Gastrocnemius medialis (tissue), 4 donors: ENCODE measurements at regions not wholly inside any gene's neighbourhood (a gene's known extent, or its start where the extent isn't known, plus 50 kb on each side); places are given as distances from the start of the nearest gene placed in this dataset.

Experiments used
- ATAC-seq, 2 donors: fragments of 150-250 bp; one replicate each; pipeline ENCODE4 v1.9.1; 2016
- DNase-seq, 2 donors: peaks; one replicate each; pipeline ENCODE4 v3.0.0-alpha.2; 2019
- H3K27ac ChIP-seq, 4 donors: fragments of 200-600 bp; sonication (generic); 1 replicate in 1 of 4; 2 replicates in 3 of 4; pipeline ENCODE4 v1.5.1; 2016 to 2018; ENCODE audit warnings: mild to moderate bottlenecking in 2 of 4, moderate library complexity in 1 of 4
- H3K27me3 ChIP-seq, 3 donors: fragments of 200-600 bp; sonication (generic) in 2 of 3; 1 replicate in 1 of 3; 2 replicates in 2 of 3; pipeline versions ENCODE4 v1.5.1 to v1.6.0; 2016 to 2019; ENCODE audit warnings: mild to moderate bottlenecking in 1 of 3, moderate library complexity in 1 of 3
- H3K36me3 ChIP-seq, 2 donors: fragments of 200-600 bp; sonication (generic) in 1 of 2; one replicate each; pipeline ENCODE4 v1.5.1; 2017 to 2018
- H3K4me1 ChIP-seq, 2 donors: fragments of 200-600 bp; sonication (generic) in 1 of 2; one replicate each; pipeline ENCODE4 v1.5.1; 2016 to 2017; ENCODE audit warnings: mild to moderate bottlenecking in 2 of 2
- H3K4me3 ChIP-seq, 4 donors: fragments of 200-600 bp; sonication (generic) in 3 of 4; 1 replicate in 1 of 4; 2 replicates in 3 of 4; pipeline ENCODE4 v1.5.1; 2016 to 2019; ENCODE audit warnings: mild to moderate bottlenecking in 2 of 4
- H3K9me3 ChIP-seq, 3 donors: fragments of 200-600 bp; sonication (generic) in 2 of 3; 1 replicate in 1 of 3; 2 replicates in 2 of 3; pipeline ENCODE4 v1.5.1; 2016 to 2019
- POLR2A ChIP-seq, 2 donors: fragments of 450-650 bp; IDR thresholded peaks; one replicate each; pipeline ENCODE4 v1.6.1; 2017; ENCODE audit warnings: antibody characterized with exemption in 2 of 2, mild to moderate bottlenecking in 2 of 2, moderate library complexity in 2 of 2
- in situ Hi-C, 4 donors: fragments of 200-750 bp; cut with MboI; loops; one replicate each; pipeline versions ENCODE4 v1.15.0 to v1.8.0; 2017; ENCODE audit warnings: low sequenced_read_pairs in 4 of 4
- intact Hi-C: fragments of 100-400 bp; cut with DNase I; formaldehyde crosslinking; loops from one replicate; pipeline ENCODE4 v1.15.1; 2023; ENCODE audit warnings: low total_unique reads
- TF ChIP-seq, protein P1 (sequence below), 5 experiments: fragments of 450-650 bp in 3 of 5; fragments of 200-600 bp in 2 of 5; sonication (generic) in 2 of 5; IDR thresholded peaks in 4 of 5; conservative IDR thresholded peaks in 1 of 5; 1 replicate in 4 of 5; 2 replicates in 1 of 5; pipeline ENCODE4 v1.5.1; 2016 to 2019; ENCODE audit warnings: antibody characterized with exemption in 5 of 5, mild to moderate bottlenecking in 3 of 5, moderate library complexity in 3 of 5

- no peaks in the 10 kb centered on the region for H3K27me3 ChIP-seq
- intact Hi-C loops, result no loop called here
- in situ Hi-C loops, result no loop called here
- DNase-seq (no peak), ATAC-seq (no peak)
- H3K27ac ChIP-seq, result no peak overlapping the region
- H3K9me3 ChIP-seq, result no peaks in the 10 kb centered on the region
- TF ChIP-seq, protein P1, sequence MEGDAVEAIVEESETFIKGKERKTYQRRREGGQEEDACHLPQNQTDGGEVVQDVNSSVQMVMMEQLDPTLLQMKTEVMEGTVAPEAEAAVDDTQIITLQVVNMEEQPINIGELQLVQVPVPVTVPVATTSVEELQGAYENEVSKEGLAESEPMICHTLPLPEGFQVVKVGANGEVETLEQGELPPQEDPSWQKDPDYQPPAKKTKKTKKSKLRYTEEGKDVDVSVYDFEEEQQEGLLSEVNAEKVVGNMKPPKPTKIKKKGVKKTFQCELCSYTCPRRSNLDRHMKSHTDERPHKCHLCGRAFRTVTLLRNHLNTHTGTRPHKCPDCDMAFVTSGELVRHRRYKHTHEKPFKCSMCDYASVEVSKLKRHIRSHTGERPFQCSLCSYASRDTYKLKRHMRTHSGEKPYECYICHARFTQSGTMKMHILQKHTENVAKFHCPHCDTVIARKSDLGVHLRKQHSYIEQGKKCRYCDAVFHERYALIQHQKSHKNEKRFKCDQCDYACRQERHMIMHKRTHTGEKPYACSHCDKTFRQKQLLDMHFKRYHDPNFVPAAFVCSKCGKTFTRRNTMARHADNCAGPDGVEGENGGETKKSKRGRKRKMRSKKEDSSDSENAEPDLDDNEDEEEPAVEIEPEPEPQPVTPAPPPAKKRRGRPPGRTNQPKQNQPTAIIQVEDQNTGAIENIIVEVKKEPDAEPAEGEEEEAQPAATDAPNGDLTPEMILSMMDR (IDR thresholded peaks at IDR 0.05 in 4 of 5, conservative IDR thresholded peaks at IDR 0.05 in 1 of 5), result no peak
- no peak for TF ChIP-seq POLR2A (IDR thresholded peaks at IDR 0.05)
- no peaks in the 10 kb centered on the region for H3K36me3 ChIP-seq
- no peak overlapping the region for H3K4me3 ChIP-seq
- H3K4me1 ChIP-seq, result peaks cover 9 to 23% of the 10 kb centered on the region in 2 donors
Measured at GRCh38 chr6:154885214-154885613, 109.9 kb upstream of the TIAM2 start.

- intact Hi-C loops, result no loop called here
- Histone ChIP-seq H3K4me3 (no peak overlapping the region), H3K36me3 (no peaks in the 10 kb centered on the region), H3K9me3 (no peaks in the 10 kb centered on the region), H3K27me3 (no peaks in the 10 kb centered on the region), H3K27ac (no peak overlapping the region), H3K4me1 (peaks cover 9 to 23% of the 10 kb centered on the region in 2 donors)
- TF ChIP-seq POLR2A (IDR thresholded peaks at IDR 0.05), result no peak
- TF ChIP-seq, protein P1 (IDR thresholded peaks at IDR 0.05 in 4 of 5, conservative IDR thresholded peaks at IDR 0.05 in 1 of 5), result no peak
- ATAC-seq (no peak), DNase-seq (no peak)
- in situ Hi-C loops, result no loop called here
Measured at GRCh38 chr6:154886016-154886415, 109.1 kb upstream of the TIAM2 start.

DNA sequence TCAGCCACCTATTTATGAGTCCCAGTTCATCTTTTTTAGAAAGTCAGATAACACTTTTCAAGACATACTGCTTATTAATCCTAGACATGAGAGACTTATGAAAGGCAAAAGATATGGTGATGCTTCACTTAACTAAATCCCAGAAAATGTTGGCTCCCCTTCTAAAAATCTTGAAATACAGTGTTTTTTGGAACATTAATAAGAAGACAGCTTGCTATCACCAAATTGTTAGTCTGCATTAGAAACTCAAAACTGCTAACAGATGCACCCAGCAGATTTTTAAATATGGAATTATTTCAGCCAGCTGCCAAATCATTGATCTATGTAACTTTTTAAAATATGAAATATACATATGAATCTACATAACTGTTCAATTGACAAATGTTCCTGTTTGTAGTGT lies 108.6 kb upstream of the TIAM2 start:
- Histone ChIP-seq H3K36me3 (no peaks in the 10 kb centered on the region), H3K27ac (no peak overlapping the region), H3K9me3 (no peaks in the 10 kb centered on the region), H3K4me3 (no peak overlapping the region), H3K4me1 (peaks cover 9 to 23% of the 10 kb centered on the region in 2 donors), H3K27me3 (no peaks in the 10 kb centered on the region)
- no peak for ATAC-seq
- intact Hi-C loops (no loop called here), in situ Hi-C loops (no loop called here)
- DNase-seq, result no peak
- no peak for TF ChIP-seq POLR2A (IDR thresholded peaks at IDR 0.05)
- TF ChIP-seq, protein P1 (IDR thresholded peaks at IDR 0.05 in 4 of 5, conservative IDR thresholded peaks at IDR 0.05 in 1 of 5), result no peak

DNA sequence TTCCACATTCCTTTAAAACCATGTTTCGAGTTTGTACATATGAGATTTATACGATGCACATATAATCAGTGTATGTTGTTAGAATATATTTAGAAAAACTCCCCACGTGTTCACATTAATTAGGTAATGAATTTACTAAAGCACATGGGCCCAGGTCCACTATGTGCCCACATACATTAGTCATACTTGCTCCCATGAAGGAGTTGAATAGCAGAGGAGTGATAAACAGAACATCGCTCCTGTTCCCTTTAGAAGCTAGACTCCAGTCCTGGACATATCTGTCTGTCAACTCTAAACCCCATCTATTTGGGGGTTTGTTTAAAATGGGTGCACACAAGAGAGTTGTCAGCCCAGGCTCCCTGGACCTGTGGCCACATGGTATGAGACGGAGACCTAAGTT lies 108.1 kb upstream of the TIAM2 start:
- H3K4me3 ChIP-seq, result no peak overlapping the region
- no peak overlapping the region for H3K27ac ChIP-seq
- H3K9me3 ChIP-seq, result no peaks in the 10 kb centered on the region
- intact Hi-C loops, result no loop called here
- DNase-seq, result no peak
- in situ Hi-C loops, result no loop called here
- H3K36me3 ChIP-seq, result no peaks in the 10 kb centered on the region
- H3K27me3 ChIP-seq, result no peaks in the 10 kb centered on the region
- peaks cover 9 to 23% of the 10 kb centered on the region in 2 donors for H3K4me1 ChIP-seq
- peak in 1 of 2 donors; percentile 28 for ATAC-seq
- no peak for TF ChIP-seq POLR2A (IDR thresholded peaks at IDR 0.05)
- TF ChIP-seq, protein P1 (IDR thresholded peaks at IDR 0.05 in 4 of 5, conservative IDR thresholded peaks at IDR 0.05 in 1 of 5), result no peak
